Keratinocyte (primary cell): ENCODE measurements at regions not wholly inside any gene's neighbourhood (a gene's known extent, or its start where the extent isn't known, plus 50 kb on each side); places are given as distances from the start of the nearest gene placed in this dataset.

Source experiments
- DNase-seq: peaks from one replicate; pipeline ENCODE4 v3.0.0-alpha.2; 2011; ENCODE audit warnings: low read depth, missing footprints, low spot score
- FAIRE-seq: peaks from 2 replicates; lab custom pipeline; 2011; peaks lifted over from hg19 to GRCh38; lab: Jason Lieb, UNC
- H2AFZ ChIP-seq: 2 replicates; pipeline ENCODE4 v1.6.0; 2012; ENCODE audit warnings: low read length, control low read depth, inconsistent platforms; ENCODE audit not compliant: control insufficient read depth
- H3K27ac ChIP-seq: 2 replicates; pipeline ENCODE4 v1.5.1; 2011; ENCODE audit warnings: low read length; ENCODE audit not compliant: control insufficient read depth, insufficient read depth
- H3K27me3 ChIP-seq: 3 replicates; pipeline ENCODE4 v1.6.0; 2011; ENCODE audit warnings: low read length; ENCODE audit not compliant: control insufficient read depth, insufficient read depth; ENCODE audit errors: extremely low read depth
- H3K36me3 ChIP-seq, 2 experiments: 2 replicates in 1 of 2; 3 replicates in 1 of 2; pipeline ENCODE4 v1.5.1; 2011; ENCODE audit warnings: low read length in 2 of 2, mild to moderate bottlenecking in 1 of 2; ENCODE audit not compliant: control insufficient read depth in 2 of 2, insufficient read depth in 2 of 2; ENCODE audit errors: extremely low read depth in 1 of 2
- H3K4me1 ChIP-seq: 3 replicates; pipeline ENCODE4 v1.5.1; 2011; ENCODE audit warnings: low read length; ENCODE audit not compliant: control insufficient read depth, insufficient read depth; ENCODE audit errors: extremely low read depth
- H3K4me2 ChIP-seq: 3 replicates; pipeline ENCODE4 v1.6.0; 2011; ENCODE audit warnings: low read depth, low read length; ENCODE audit not compliant: control insufficient read depth, insufficient read depth; ENCODE audit errors: extremely low read depth
- H3K4me3 ChIP-seq, 3 experiments: fragments of 200-600 bp in 1 of 3; sonication (generic) in 1 of 3; 2 replicates in 2 of 3; 3 replicates in 1 of 3; pipeline ENCODE4 v1.5.1; 2011 to 2016; ENCODE audit warnings: low read length in 3 of 3, mild to moderate bottlenecking in 3 of 3, control low read depth in 2 of 3, inconsistent platforms in 1 of 3, low read depth in 1 of 3, mixed read lengths in 1 of 3, mixed run types in 1 of 3, moderate library complexity in 1 of 3; ENCODE audit not compliant: control insufficient read depth in 2 of 3, insufficient read depth in 2 of 3; ENCODE audit errors: extremely low read depth in 1 of 3
- H3K79me2 ChIP-seq: 2 replicates; pipeline ENCODE4 v1.6.0; 2012; ENCODE audit warnings: low read length; ENCODE audit not compliant: control insufficient read depth, insufficient read depth
- H3K9ac ChIP-seq: 3 replicates; pipeline ENCODE4 v1.6.0; 2011; ENCODE audit warnings: low read length; ENCODE audit not compliant: control insufficient read depth, insufficient read depth; ENCODE audit errors: extremely low read depth
- H3K9me1 ChIP-seq: 3 replicates; pipeline ENCODE4 v1.6.0; 2011; ENCODE audit warnings: low read length; ENCODE audit not compliant: control insufficient read depth, insufficient read depth; ENCODE audit errors: extremely low read depth
- H3K9me3 ChIP-seq: 2 replicates; pipeline ENCODE4 v1.5.1; 2012; ENCODE audit warnings: low read depth, low read length; ENCODE audit not compliant: control insufficient read depth
- H4K20me1 ChIP-seq: 3 replicates; pipeline ENCODE4 v1.6.0; 2011; ENCODE audit warnings: low read length; ENCODE audit not compliant: control insufficient read depth, insufficient read depth; ENCODE audit errors: extremely low read depth
- CTCF ChIP-seq, 3 experiments: IDR thresholded peaks in 1 of 3; conservative IDR thresholded peaks in 1 of 3; optimal IDR thresholded peaks in 1 of 3; 2 replicates in 2 of 3; 3 replicates in 1 of 3; pipeline versions ENCODE3 to v1.5.1; 2011; ENCODE audit warnings: low read length in 3 of 3, mild to moderate bottlenecking in 3 of 3, moderate library complexity in 2 of 3, control low read depth in 1 of 3, inconsistent platforms in 1 of 3; ENCODE audit not compliant: insufficient read depth in 2 of 3; ENCODE audit errors: extremely low read depth in 1 of 3
- EZH2 ChIP-seq: IDR thresholded peaks from one replicate; pipeline ENCODE4 v1.6.1; 2012; ENCODE audit warnings: inconsistent platforms, mild to moderate bottlenecking, low read length, moderate library complexity
- dilution Hi-C: fragments of 300-500 bp; cut with MboI; formaldehyde crosslinking; loops from one replicate; pipeline ENCODE4 v1.7.0; 2020; ENCODE audit warnings: low sequenced_read_pairs; ENCODE audit not compliant: extremely low pct_ligation_motif_present

GRCh38 chr1:222443566-222443965 lies 104.3 kb downstream of the HHIPL2 start:
- Histone ChIP-seq H3K9ac (no peak overlapping the region), H3K4me2 (no peak overlapping the region), H3K36me3 (no peaks in the 10 kb centered on the region), H3K4me3 (no peak overlapping the region), H3K9me3 (no peaks in the 10 kb centered on the region), H2AFZ (no peak overlapping the region), H3K9me1 (no peaks in the 10 kb centered on the region), H3K27me3 (no peaks in the 10 kb centered on the region), H3K79me2 (no peaks in the 10 kb centered on the region), H3K4me1 (no peaks in the 10 kb centered on the region), H3K27ac (no peak overlapping the region), H4K20me1 (no peaks in the 10 kb centered on the region)
- TF ChIP-seq EZH2 (no peak), CTCF (optimal IDR thresholded peaks at IDR 0.05 in 1 of 3, IDR thresholded peaks at IDR 0.05 in 1 of 3, conservative IDR thresholded peaks at IDR 0.05 in 1 of 3; ENCODE audit: extremely low read depth in 1 of 3, insufficient read depth in 2 of 3, low read length in 3 of 3) (no peak)
- DNase-seq (no peak), FAIRE-seq (no peak)
- dilution Hi-C loops, result no loop called here

GRCh38 chr1:222441066-222441465 lies 106.8 kb downstream of the HHIPL2 start:
- H3K27me3 ChIP-seq, result no peaks in the 10 kb centered on the region
- no peaks in the 10 kb centered on the region for H3K9me1 ChIP-seq
- DNase-seq (no peak), FAIRE-seq (no peak)
- H3K4me2 ChIP-seq, result no peak overlapping the region
- no peak overlapping the region for H3K9ac ChIP-seq
- no peak overlapping the region for H3K27ac ChIP-seq
- H3K79me2 ChIP-seq, result no peaks in the 10 kb centered on the region
- H3K4me3 ChIP-seq, result no peak overlapping the region
- H3K9me3 ChIP-seq, result no peaks in the 10 kb centered on the region
- no peak for TF ChIP-seq EZH2
- TF ChIP-seq CTCF (optimal IDR thresholded peaks at IDR 0.05 in 1 of 3, IDR thresholded peaks at IDR 0.05 in 1 of 3, conservative IDR thresholded peaks at IDR 0.05 in 1 of 3; ENCODE audit: extremely low read depth in 1 of 3, insufficient read depth in 2 of 3, low read length in 3 of 3), result no peak
- H4K20me1 ChIP-seq, result no peaks in the 10 kb centered on the region
- no peaks in the 10 kb centered on the region for H3K36me3 ChIP-seq
- no peak overlapping the region for H2AFZ ChIP-seq
- dilution Hi-C loops, result no loop called here
- no peaks in the 10 kb centered on the region for H3K4me1 ChIP-seq
